K562 (cell line): ENCODE measurements at regions not wholly inside any gene's neighbourhood (a gene's known extent, or its start where the extent isn't known, plus 50 kb on each side); places are given as distances from the start of the nearest gene placed in this dataset.

Source experiments
- ATAC-seq: fragments of 200-7000 bp; cut with Tn5 transposase; 3 replicates; pipeline ENCODE4 v1.9.1; 2020; ENCODE audit warnings: moderate library complexity
- BruUV-seq: library from RNA; stranded (reverse); fragments of 400-500 nt; replicated peaks from 2 replicates; lab custom pipeline; 2021; lab: Mats Ljungman, UMichigan
- CTCF ChIA-PET: fragments of 300-600 bp; formaldehyde crosslinking; extraction: SDS; loops from one replicate; lab custom pipeline; 2021; ENCODE audit warnings: low intra/inter-chr PET ratio; lab: Yijun Ruan, JAX
- POLR2A ChIA-PET: fragments of 300-600, 350-650 bp; sonication (Branson Sonifier 250); formaldehyde crosslinking; extraction: SDS; loops from one replicate; lab custom pipeline; 2021; ENCODE audit warnings: antibody characterized with exemption, inconsistent platforms; lab: Yijun Ruan, JAX
- DNase-seq, 4 experiments: peaks; one replicate each; pipeline versions ENCODE4 v3.0.0 to v3.0.0-alpha.2; 2011 to 2018; ENCODE audit warnings: low spot score in 3 of 4, mixed read lengths in 3 of 4; ENCODE audit errors: extremely low read depth in 1 of 4
- FAIRE-seq: peaks from 2 replicates; lab custom pipeline; 2011; peaks lifted over from hg19 to GRCh38; lab: Jason Lieb, UNC
- H2AFZ ChIP-seq: 2 replicates; pipeline ENCODE4 v1.6.0; 2011; ENCODE audit warnings: low read depth, low read length, control low read depth, inconsistent platforms
- H3K27ac ChIP-seq: fragments of 200-600 bp; 3 replicates; pipeline ENCODE4 v1.8.0; 2011; ENCODE audit warnings: low read depth, mild to moderate bottlenecking, control low read depth, inconsistent platforms, low read length, moderate library complexity, mixed read lengths; ENCODE audit errors: extremely low read depth
- H3K27me3 ChIP-seq, 2 experiments: fragments of 300-600 bp in 1 of 2; 2 replicates in 1 of 2; 3 replicates in 1 of 2; pipeline versions ENCODE4 v1.6.0 to v1.8.0; 2011; ENCODE audit warnings: inconsistent platforms in 2 of 2, low read length in 2 of 2, mild to moderate bottlenecking in 1 of 2, mixed read lengths in 1 of 2, moderate library complexity in 1 of 2; ENCODE audit not compliant: control insufficient read depth in 2 of 2, insufficient read depth in 2 of 2
- H3K36me3 ChIP-seq: fragments of 300-600 bp; 3 replicates; pipeline ENCODE4 v1.8.0; 2011; ENCODE audit warnings: mild to moderate bottlenecking, low read length, inconsistent platforms; ENCODE audit not compliant: control insufficient read depth, insufficient read depth
- H3K4me1 ChIP-seq, 2 experiments: fragments of 200-600 bp in 1 of 2; replicated peaks in 1 of 2; 2 replicates in 1 of 2; 3 replicates in 1 of 2; pipeline versions ENCODE4 v1.5.1 to v1.8.0; 2011; ENCODE audit warnings: inconsistent platforms in 2 of 2, low read length in 2 of 2, mild to moderate bottlenecking in 1 of 2, mixed read lengths in 1 of 2, moderate library complexity in 1 of 2; ENCODE audit not compliant: control insufficient read depth in 2 of 2, insufficient read depth in 2 of 2
- H3K4me2 ChIP-seq: 2 replicates; pipeline ENCODE4 v1.6.1; 2011; ENCODE audit warnings: low read length, control low read depth, inconsistent platforms, mixed read lengths; ENCODE audit not compliant: insufficient read depth
- H3K4me3 ChIP-seq: fragments of 200-600 bp; sonication (generic), shearing (Covaris generic); 2 replicates; pipeline ENCODE4 v1.5.1; 2016; ENCODE audit warnings: control low read depth, inconsistent platforms
- H3K79me2 ChIP-seq: fragments of 200-600 bp; 3 replicates; pipeline ENCODE4 v1.8.0; 2011; ENCODE audit warnings: low read length, inconsistent platforms; ENCODE audit not compliant: control insufficient read depth, insufficient read depth
- H3K9ac ChIP-seq, 2 experiments: 2 replicates each; pipeline versions ENCODE4 v1.6.0 to v1.6.1; 2011; ENCODE audit warnings: low read depth in 2 of 2, low read length in 2 of 2, control low read depth in 1 of 2, inconsistent platforms in 1 of 2, mild to moderate bottlenecking in 1 of 2, mixed read lengths in 1 of 2; ENCODE audit not compliant: insufficient read depth in 1 of 2
- H3K9me1 ChIP-seq: one replicate; pipeline ENCODE4 v1.6.0; 2011; ENCODE audit warnings: inconsistent platforms, mild to moderate bottlenecking, low read length, moderate library complexity; ENCODE audit not compliant: control insufficient read depth, insufficient read depth
- H3K9me3 ChIP-seq: replicated peaks from 2 replicates; pipeline ENCODE4 v1.5.1; 2011; ENCODE audit warnings: low read depth, low read length, inconsistent platforms; ENCODE audit not compliant: control insufficient read depth, insufficient read depth
- H4K20me1 ChIP-seq: replicated peaks from 2 replicates; pipeline ENCODE4 v1.6.1; 2011; ENCODE audit warnings: low read length, inconsistent platforms, mixed read lengths; ENCODE audit not compliant: control insufficient read depth, insufficient read depth
- GTF2A2 ChIP-seq: IDR thresholded peaks from 2 replicates; pipeline ENCODE4 v1.6.1; 2016; ENCODE audit warnings: mild to moderate bottlenecking, missing genetic modification characterization, missing compliant biosample characterization
- HMGN3 ChIP-seq: IDR thresholded peaks from 2 replicates; pipeline ENCODE4 v1.6.1; 2011; ENCODE audit warnings: borderline replicate concordance, low read depth, mild to moderate bottlenecking, mixed read lengths, low read length; ENCODE audit not compliant: insufficient read length; ENCODE audit errors: extremely low read depth
- HNRNPH1 ChIP-seq: fragments of 200-400 bp; formaldehyde crosslinking; optimal IDR thresholded peaks from 2 replicates; pipeline ENCODE3; 2017; ENCODE audit warnings: low read depth, mild to moderate bottlenecking, low read length, moderate library complexity
- IRF2 ChIP-seq: sonication (generic); formaldehyde crosslinking; IDR thresholded peaks from 2 replicates; pipeline ENCODE4 v1.8.1; 2022; ENCODE audit warnings: mild to moderate bottlenecking, missing genetic modification reagents
- JUNB ChIP-seq: fragments of 450-650 bp; formaldehyde crosslinking; conservative IDR thresholded peaks from 2 replicates; pipeline ENCODE4 v1.4.0; 2020; ENCODE audit warnings: mild to moderate bottlenecking
- KDM4B ChIP-seq, 2 experiments: fragments of 450-650 bp in 1 of 2; sonication (generic) in 1 of 2; IDR thresholded peaks; 2 replicates each; pipeline ENCODE4 v1.6.1; 2016 to 2017; ENCODE audit warnings: borderline replicate concordance in 2 of 2, antibody characterized with exemption in 1 of 2, low read depth in 1 of 2, mild to moderate bottlenecking in 1 of 2
- KLF13 ChIP-seq: fragments of 450-650 bp; IDR thresholded peaks from 2 replicates; pipeline ENCODE4 v1.6.1; 2016; ENCODE audit warnings: missing genetic modification characterization, low read depth, mild to moderate bottlenecking, missing compliant biosample characterization, moderate library complexity, borderline replicate concordance
- NCOA2 ChIP-seq, 2 experiments: fragments of 450-650 bp; IDR thresholded peaks; 2 replicates each; pipeline ENCODE4 v1.6.1; 2018; ENCODE audit warnings: mild to moderate bottlenecking in 2 of 2, moderate library complexity in 1 of 2; ENCODE audit not compliant: partially characterized antibody in 2 of 2
- NR2C2 ChIP-seq, 2 experiments: fragments of 200-800 bp in 1 of 2; sonication (Bioruptor generic) in 1 of 2; sonication (generic) in 1 of 2; formaldehyde crosslinking in 1 of 2; IDR thresholded peaks; 2 replicates each; pipeline versions ENCODE4 v1.6.1 to v1.8.0; 2016 to 2022; ENCODE audit warnings: mild to moderate bottlenecking in 1 of 2, missing compliant biosample characterization in 1 of 2, missing genetic modification characterization in 1 of 2, missing genetic modification reagents in 1 of 2
- NRF1 ChIP-seq, 2 experiments: fragments of 450-650 bp; IDR thresholded peaks in 1 of 2; conservative IDR thresholded peaks in 1 of 2; 2 replicates each; pipeline ENCODE4 v1.6.1; 2014; ENCODE audit warnings: mild to moderate bottlenecking in 2 of 2
- PHB2 ChIP-seq: fragments of 450-650 bp; IDR thresholded peaks from 2 replicates; pipeline ENCODE4 v1.6.1; 2017; ENCODE audit warnings: low read depth
- RBM39 ChIP-seq: fragments of 200-400 bp; formaldehyde crosslinking; optimal IDR thresholded peaks from 2 replicates; pipeline ENCODE3; 2018; ENCODE audit warnings: low read depth, low read length
- TEAD4 ChIP-seq, 2 experiments: sonication (generic) in 1 of 2; formaldehyde crosslinking in 1 of 2; IDR thresholded peaks; 2 replicates each; pipeline versions ENCODE4 v1.6.1 to v1.8.0; 2012 to 2022; ENCODE audit warnings: borderline replicate concordance in 1 of 2, inconsistent platforms in 1 of 2, low read length in 1 of 2, mild to moderate bottlenecking in 1 of 2, missing genetic modification reagents in 1 of 2
- ZFP30 ChIP-seq: fragments of 250-450 bp; sonication (Bioruptor Pico); IDR thresholded peaks from 2 replicates; pipeline ENCODE4 v1.8.0; 2022; ENCODE audit warnings: moderate library complexity, mild to moderate bottlenecking, inconsistent platforms, borderline replicate concordance
- ZNF143 ChIP-seq: sonication (generic); formaldehyde crosslinking; IDR thresholded peaks from 2 replicates; pipeline ENCODE4 v1.9.0; 2022; ENCODE audit warnings: mild to moderate bottlenecking, missing genetic modification reagents
- ZNF507 ChIP-seq: conservative IDR thresholded peaks from 2 replicates; pipeline ENCODE4 v1.6.1; 2017; ENCODE audit warnings: missing genetic modification characterization, missing compliant biosample characterization
- ZNF57 ChIP-seq: fragments of 450-650 bp; formaldehyde crosslinking; IDR thresholded peaks from 2 replicates; pipeline ENCODE4 v1.4.0; 2020; ENCODE audit warnings: mild to moderate bottlenecking, moderate library complexity
- WGBS: fragments of 100-300 bp; shearing (Covaris generic); methylation state at CpG from one replicate; pipeline ENCODE4 v1.1.6; 2016; ENCODE audit warnings: low coverage, mixed read lengths; ENCODE audit not compliant: insufficient coverage; ENCODE audit errors: missing lambda C conversion rate; 5-methylcytosine and 5-hydroxymethylcytosine counted together
- in situ Hi-C: fragments of 300-500 bp; cut with MboI; formaldehyde crosslinking; loops from 4 replicates; pipeline ENCODE4 v1.15.0; 2018; ENCODE audit warnings: inconsistent platforms, mixed read lengths
- intact Hi-C: fragments of 100-400 bp; cut with micrococcal nuclease; formaldehyde crosslinking; loops from 2 replicates; pipeline ENCODE4 v1.14.2; 2022

GRCh38 chr5:21125238-21125983 lies 1137.4 kb upstream of the CDH18 start:
- Histone ChIP-seq H4K20me1 (no peaks in the 10 kb centered on the region), H3K9me1 (no peaks in the 10 kb centered on the region), H3K4me3 (no peak overlapping the region), H3K36me3 (no peaks in the 10 kb centered on the region), H2AFZ (no peak overlapping the region), H3K4me2 (no peak overlapping the region), H3K9me3 (no peaks in the 10 kb centered on the region; the same call in 1 of the 2 replicates), H3K9ac (no peak overlapping the region), H3K27ac (no peak overlapping the region), H3K79me2 (no peaks in the 10 kb centered on the region), H3K27me3 (no peaks in the 10 kb centered on the region), H3K4me1 (no peaks in the 10 kb centered on the region)
- no peak for TF ChIP-seq TEAD4 (IDR thresholded peaks at IDR 0.05; ENCODE audit: low read length)
- no peak for TF ChIP-seq TEAD4 (CRISPR knock-in tag; IDR thresholded peaks at IDR 0.05; ENCODE audit: borderline replicate concordance)
- no peak for TF ChIP-seq IRF2 (CRISPR knock-in tag)
- TF ChIP-seq NR2C2 (CRISPR knock-in tag; IDR thresholded peaks at IDR 0.05), result no peak
- no peak for TF ChIP-seq NR2C2 (tag; IDR thresholded peaks at IDR 0.05)
- TF ChIP-seq ZFP30 (CRISPR knock-in tag), result no peak
- no peak for TF ChIP-seq NRF1 (conservative IDR thresholded peaks at IDR 0.05 in 1 of 2, IDR thresholded peaks at IDR 0.05 in 1 of 2)
- no peak for TF ChIP-seq PHB2
- no peak for TF ChIP-seq ZNF507 (tag)
- no peak for TF ChIP-seq HMGN3
- TF ChIP-seq NCOA2 (IDR thresholded peaks at IDR 0.05; ENCODE audit: partially characterized antibody in 2 of 2), result no peak
- no peak for TF ChIP-seq KDM4B (IDR thresholded peaks at IDR 0.05; ENCODE audit: borderline replicate concordance in 2 of 2, low read depth in 1 of 2)
- TF ChIP-seq ZNF57 (CRISPR knock-in tag), result no peak
- no peak for TF ChIP-seq GTF2A2 (tag)
- TF ChIP-seq KLF13 (tag), result no peak
- TF ChIP-seq ZNF143 (CRISPR knock-in tag), result no peak
- no peak for TF ChIP-seq HNRNPH1
- TF ChIP-seq RBM39, result no peak
- TF ChIP-seq JUNB (CRISPR knock-in tag), result no peak
- in situ Hi-C loops (no loop called here), intact Hi-C loops (no loop called here)
- ATAC-seq (no peak), FAIRE-seq (no peak), DNase-seq (no peak)
- no TSS peak for BruUV-seq
- CTCF ChIA-PET, result no interaction called here
- WGBS, result 0% methylated on average over 3 of the region's 3 CpGs
- POLR2A ChIA-PET, result no interaction called here
